Loucy (cell line): ENCODE measurements at regions not wholly inside any gene's neighbourhood (a gene's known extent, or its start where the extent isn't known, plus 50 kb on each side); places are given as distances from the start of the nearest gene placed in this dataset.

ENCODE experiments used
- EZH2phosphoT487 ChIP-seq: fragments of 200-600 bp; IDR thresholded peaks from 2 replicates; pipeline ENCODE4 v1.6.1; 2018; ENCODE audit warnings: antibody characterized with exemption, mild to moderate bottlenecking, moderate library complexity, borderline replicate concordance
- TF ChIP-seq, protein P1 (sequence below): fragments of 200-600 bp; sonication (generic); conservative IDR thresholded peaks from 2 replicates; pipeline ENCODE4 v1.5.1; 2014; ENCODE audit warnings: mild to moderate bottlenecking, antibody characterized with exemption, low read length

DNA sequence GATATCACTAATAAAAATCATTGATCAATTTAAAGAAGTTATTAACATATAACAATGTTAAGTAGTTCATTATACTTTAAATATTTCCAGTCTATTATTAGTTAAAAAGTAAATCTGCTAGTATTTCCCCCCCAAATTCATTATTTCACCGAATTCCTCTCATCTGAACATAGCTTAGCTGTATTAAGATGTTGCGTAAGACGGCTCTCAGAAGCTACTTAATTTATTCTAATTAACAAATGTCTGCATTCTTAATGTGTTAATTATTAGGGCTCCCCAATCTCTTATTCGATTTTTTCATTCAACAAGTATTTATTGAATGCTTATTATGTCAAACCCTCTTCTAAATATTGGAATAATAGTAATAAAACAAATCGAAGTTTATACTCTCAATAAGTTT, 290.7 kb downstream of the TRIML1 start:
- TF ChIP-seq, protein P1, sequence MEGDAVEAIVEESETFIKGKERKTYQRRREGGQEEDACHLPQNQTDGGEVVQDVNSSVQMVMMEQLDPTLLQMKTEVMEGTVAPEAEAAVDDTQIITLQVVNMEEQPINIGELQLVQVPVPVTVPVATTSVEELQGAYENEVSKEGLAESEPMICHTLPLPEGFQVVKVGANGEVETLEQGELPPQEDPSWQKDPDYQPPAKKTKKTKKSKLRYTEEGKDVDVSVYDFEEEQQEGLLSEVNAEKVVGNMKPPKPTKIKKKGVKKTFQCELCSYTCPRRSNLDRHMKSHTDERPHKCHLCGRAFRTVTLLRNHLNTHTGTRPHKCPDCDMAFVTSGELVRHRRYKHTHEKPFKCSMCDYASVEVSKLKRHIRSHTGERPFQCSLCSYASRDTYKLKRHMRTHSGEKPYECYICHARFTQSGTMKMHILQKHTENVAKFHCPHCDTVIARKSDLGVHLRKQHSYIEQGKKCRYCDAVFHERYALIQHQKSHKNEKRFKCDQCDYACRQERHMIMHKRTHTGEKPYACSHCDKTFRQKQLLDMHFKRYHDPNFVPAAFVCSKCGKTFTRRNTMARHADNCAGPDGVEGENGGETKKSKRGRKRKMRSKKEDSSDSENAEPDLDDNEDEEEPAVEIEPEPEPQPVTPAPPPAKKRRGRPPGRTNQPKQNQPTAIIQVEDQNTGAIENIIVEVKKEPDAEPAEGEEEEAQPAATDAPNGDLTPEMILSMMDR, result no peak
- TF ChIP-seq EZH2phosphoT487, result no peak
